Natural killer cell (primary cell): ENCODE measurements at regions not wholly inside any gene's neighbourhood (a gene's known extent, or its start where the extent isn't known, plus 50 kb on each side); places are given as distances from the start of the nearest gene placed in this dataset.

Experiments used
- ATAC-seq, 3 donors: fragments of 150-1000 bp in 2 of 3; fragments of 200-7000 bp in 1 of 3; cut with Tn5 transposase; 1 replicate in 1 of 3; 2 replicates in 2 of 3; pipeline ENCODE4 v1.10.0; 2021; ENCODE audit warnings: mild to moderate bottlenecking in 2 of 3, moderate library complexity in 2 of 3
- DNase-seq, 2 donors: peaks; one replicate each; pipeline versions ENCODE4 v3.0.0 to v3.0.0-alpha.2; 2013 to 2021; ENCODE audit warnings: mixed read lengths in 1 of 2
- H3K27ac ChIP-seq: one replicate; pipeline ENCODE4 v1.5.1; 2013; ENCODE audit warnings: mild to moderate bottlenecking, low read length
- H3K27me3 ChIP-seq: one replicate; pipeline ENCODE4 v1.6.1; 2013; ENCODE audit warnings: low read length; ENCODE audit not compliant: control insufficient read depth, insufficient read depth
- H3K36me3 ChIP-seq: one replicate; pipeline ENCODE4 v1.6.1; 2013; ENCODE audit warnings: low read length; ENCODE audit not compliant: control insufficient read depth, insufficient read depth
- H3K4me1 ChIP-seq: one replicate; pipeline ENCODE4 v1.6.1; 2013; ENCODE audit warnings: low read length; ENCODE audit not compliant: control insufficient read depth, insufficient read depth
- H3K4me3 ChIP-seq: one replicate; pipeline ENCODE4 v1.5.1; 2013; ENCODE audit warnings: low read length
- H3K9me3 ChIP-seq: one replicate; pipeline ENCODE4 v1.6.1; 2013; ENCODE audit warnings: low read length; ENCODE audit not compliant: control insufficient read depth, insufficient read depth
- H3K27ac Mint-ChIP-seq, 2 donors: one replicate each; pipeline ENCODE4 v1.8.0; 2022; ENCODE audit warnings: mild to moderate bottlenecking in 2 of 2, mixed read lengths in 2 of 2, moderate library complexity in 1 of 2
- H3K27me3 Mint-ChIP-seq, 2 donors: one replicate each; pipeline ENCODE4 v1.8.0; 2022; ENCODE audit warnings: low read depth in 2 of 2, mixed read lengths in 2 of 2
- H3K36me3 Mint-ChIP-seq: one replicate; pipeline ENCODE4 v1.8.0; 2022; ENCODE audit warnings: mixed read lengths
- H3K4me1 Mint-ChIP-seq, 2 donors: one replicate each; pipeline ENCODE4 v1.8.0; 2022; ENCODE audit warnings: mixed read lengths in 2 of 2
- H3K4me3 Mint-ChIP-seq: one replicate; pipeline ENCODE4 v1.8.0; 2022; ENCODE audit warnings: mild to moderate bottlenecking, moderate library complexity, mixed read lengths
- H3K9me3 Mint-ChIP-seq, 2 donors: one replicate each; pipeline ENCODE4 v1.8.0; 2022; ENCODE audit warnings: mixed read lengths in 2 of 2
- CTCF ChIP-seq: fragments of 200-600 bp; IDR thresholded peaks from one replicate; pipeline ENCODE4 v1.8.0; 2022; ENCODE audit warnings: antibody characterized with exemption
- WGBS: methylation state at CpG from one replicate; pipeline ENCODE4 v1.1.7; 2013; ENCODE audit warnings: missing lambda C conversion rate; ENCODE audit not compliant: insufficient coverage; 5-methylcytosine and 5-hydroxymethylcytosine counted together
- intact Hi-C: fragments of 100-400 bp; cut with micrococcal nuclease; formaldehyde crosslinking; loops from one replicate; pipeline ENCODE4 v1.14.2; 2022

GRCh38 chr1:67586596-67586995 is 98.4 kb upstream of the GADD45A start:
- intact Hi-C loops, result no loop called here
- Mint-ChIP-seq H3K4me1 (no peaks in the 10 kb centered on the region), H3K4me3 (no peak overlapping the region), H3K27ac (no peak overlapping the region), H3K9me3 (no peaks in the 10 kb centered on the region), H3K27me3 (peaks cover 0 to 9% of the 10 kb centered on the region in 2 donors), H3K36me3 (no peaks in the 10 kb centered on the region)
- ATAC-seq (no peak), DNase-seq (no peak)
- TF ChIP-seq CTCF, result no peak
- Histone ChIP-seq H3K36me3 (no peaks in the 10 kb centered on the region), H3K4me1 (no peaks in the 10 kb centered on the region), H3K27ac (no peak overlapping the region), H3K9me3 (no peaks in the 10 kb centered on the region), H3K4me3 (no peak overlapping the region), H3K27me3 (no peaks in the 10 kb centered on the region)
- 89% methylated on average over 5 of the region's 5 CpGs for WGBS

GRCh38 chr1:67588178-67588855 is 96.7 kb upstream of the GADD45A start:
- Histone ChIP-seq H3K27me3 (no peaks in the 10 kb centered on the region), H3K4me1 (no peaks in the 10 kb centered on the region), H3K9me3 (no peaks in the 10 kb centered on the region), H3K27ac (no peak overlapping the region), H3K4me3 (no peak overlapping the region), H3K36me3 (no peaks in the 10 kb centered on the region)
- no peak overlapping the region for H3K4me3 Mint-ChIP-seq
- H3K36me3 Mint-ChIP-seq, result no peaks in the 10 kb centered on the region
- DNase-seq (no peak), ATAC-seq (no peak)
- no peaks in the 10 kb centered on the region for H3K4me1 Mint-ChIP-seq
- WGBS, result 52% methylated on average over 9 of the region's 9 CpGs
- no peak for TF ChIP-seq CTCF
- peaks cover 0 to 14% of the 10 kb centered on the region in 2 donors for H3K27me3 Mint-ChIP-seq
- no peaks in the 10 kb centered on the region for H3K9me3 Mint-ChIP-seq
- intact Hi-C loops, result no loop called here
- H3K27ac Mint-ChIP-seq, result no peak overlapping the region

GRCh38 chr1:67589519-67590233 is 95.3 kb upstream of the GADD45A start:
- intact Hi-C loops, result no loop called here
- H3K27ac ChIP-seq, result no peak overlapping the region
- H3K36me3 ChIP-seq, result no peaks in the 10 kb centered on the region
- DNase-seq (no peak), ATAC-seq (no peak)
- H3K9me3 ChIP-seq, result no peaks in the 10 kb centered on the region
- Mint-ChIP-seq H3K4me3 (no peak overlapping the region), H3K36me3 (no peaks in the 10 kb centered on the region), H3K27ac (no peak overlapping the region), H3K9me3 (no peaks in the 10 kb centered on the region), H3K27me3 (peaks cover 0 to 14% of the 10 kb centered on the region in 2 donors), H3K4me1 (no peaks in the 10 kb centered on the region)
- H3K4me3 ChIP-seq, result no peak overlapping the region
- no peaks in the 10 kb centered on the region for H3K27me3 ChIP-seq
- H3K4me1 ChIP-seq, result no peaks in the 10 kb centered on the region
- WGBS, result 79% methylated on average over 7 of the region's 8 CpGs
- TF ChIP-seq CTCF, result no peak
